NCI-H2029 treated with DMSO at 0.1 percent for 48 hours (cell line): ENCODE measurements at regions not wholly inside any gene's neighbourhood (a gene's known extent, or its start where the extent isn't known, plus 50 kb on each side); places are given as distances from the start of the nearest gene placed in this dataset.

Experiments
- DNase-seq: peaks from one replicate; lab custom pipeline; 2025; lab: John Stamatoyannopoulos, UW

GRCh38 chr15:93420477-93420876 lies 331.5 kb upstream of the RGMA start:
- DNase-seq, result no peak

- DNase-seq, result no peak
Measured at GRCh38 chr15:93420050-93420452, 331.0 kb upstream of the RGMA start.

- no peak for DNase-seq
Measured at GRCh38 chr15:93418566-93418965, 329.6 kb upstream of the RGMA start.

GRCh38 chr15:93417631-93418030 lies 328.6 kb upstream of the RGMA start:
- DNase-seq, result no peak

GRCh38 chr15:93417156-93417555 lies 328.1 kb upstream of the RGMA start:
- no peak for DNase-seq

GRCh38 chr15:93415576-93415975 lies 326.6 kb upstream of the RGMA start:
- DNase-seq, result no peak

GRCh38 chr15:93414576-93415231 lies 325.7 kb upstream of the RGMA start:
- DNase-seq, result no peak

GRCh38 chr15:93413745-93414144 lies 324.7 kb upstream of the RGMA start:
- no peak for DNase-seq

GRCh38 chr15:93399121-93399520 lies 310.1 kb upstream of the RGMA start:
- no peak for DNase-seq

- DNase-seq, result no peak
Measured at GRCh38 chr15:93389211-93389610, 300.2 kb upstream of the RGMA start.

GRCh38 chr15:93384886-93385285 lies 295.9 kb upstream of the RGMA start:
- DNase-seq, result no peak

GRCh38 chr15:93382200-93382820 lies 293.3 kb upstream of the RGMA start:
- DNase-seq, result peak; percentile 41

GRCh38 chr15:93378558-93378957 lies 289.5 kb upstream of the RGMA start:
- DNase-seq, result peak; percentile 37

- DNase-seq, result no peak
Measured at GRCh38 chr15:93372865-93373223, 283.8 kb upstream of the RGMA start.

- no peak for DNase-seq
Measured at GRCh38 chr15:93372208-93372864, 283.3 kb upstream of the RGMA start.

GRCh38 chr15:93366387-93367100 lies 277.5 kb upstream of the RGMA start:
- no peak for DNase-seq

GRCh38 chr15:93362821-93363220 lies 273.8 kb upstream of the RGMA start:
- DNase-seq, result no peak

GRCh38 chr15:93362203-93362602 lies 273.2 kb upstream of the RGMA start:
- DNase-seq, result no peak

- DNase-seq, result no peak
Measured at GRCh38 chr15:93361703-93362102, 272.7 kb upstream of the RGMA start.

- DNase-seq, result no peak
Measured at GRCh38 chr15:93360976-93361375, 272.0 kb upstream of the RGMA start.

- no peak for DNase-seq
Measured at GRCh38 chr15:93360318-93360717, 271.3 kb upstream of the RGMA start.

- DNase-seq, result no peak
Measured at GRCh38 chr15:93359425-93360131, 270.6 kb upstream of the RGMA start.
